MM.1S (cell line): ENCODE measurements at regions not wholly inside any gene's neighbourhood (a gene's known extent, or its start where the extent isn't known, plus 50 kb on each side); places are given as distances from the start of the nearest gene placed in this dataset.

Experiments used
- DNase-seq: peaks from one replicate; pipeline ENCODE4 v3.0.0-alpha.2; 2015
- H2AFZ ChIP-seq: fragments of 300-600 bp; sonication (generic); 2 replicates; pipeline ENCODE4 v1.6.0; 2016; ENCODE audit warnings: antibody characterized with exemption, low read length
- H3F3A ChIP-seq: fragments of 300-600 bp; sonication (generic); 2 replicates; pipeline ENCODE4 v1.6.1; 2016; ENCODE audit warnings: mild to moderate bottlenecking, antibody characterized with exemption, low read length, moderate library complexity, mixed read lengths; ENCODE audit not compliant: insufficient read depth
- H3K27ac ChIP-seq: fragments of 300-600 bp; sonication (generic); 2 replicates; pipeline ENCODE4 v1.5.1; 2016; ENCODE audit warnings: mild to moderate bottlenecking, low read length
- H3K27me3 ChIP-seq: fragments of 300-600 bp; sonication (generic); replicated peaks from 2 replicates; pipeline ENCODE4 v1.6.0; 2016; ENCODE audit warnings: low read length; ENCODE audit not compliant: insufficient read depth
- H3K36me3 ChIP-seq: fragments of 300-600 bp; sonication (generic); replicated peaks from 2 replicates; pipeline ENCODE4 v1.6.1; 2016; ENCODE audit warnings: mild to moderate bottlenecking, low read length, mixed read lengths; ENCODE audit not compliant: insufficient read depth
- H3K4me1 ChIP-seq: fragments of 300-600 bp; sonication (generic); 2 replicates; pipeline ENCODE4 v1.6.1; 2016; ENCODE audit warnings: low read length, mixed read lengths
- H3K4me2 ChIP-seq: fragments of 300-600 bp; sonication (generic); 2 replicates; pipeline ENCODE4 v1.6.0; 2016; ENCODE audit warnings: low read depth, low read length
- H3K4me3 ChIP-seq: fragments of 300-600 bp; sonication (generic); 2 replicates; pipeline ENCODE4 v1.5.1; 2016; ENCODE audit warnings: low read length, mixed read lengths
- H3K79me2 ChIP-seq: fragments of 300-600 bp; sonication (generic); 2 replicates; pipeline ENCODE4 v1.6.1; 2016; ENCODE audit warnings: mixed run types, low read length, mixed read lengths
- H3K9ac ChIP-seq: fragments of 300-600 bp; sonication (generic); 2 replicates; pipeline ENCODE4 v1.6.1; 2016; ENCODE audit warnings: low read length, mixed read lengths
- H3K9me2 ChIP-seq: fragments of 300-600 bp; sonication (generic); replicated peaks from 2 replicates; pipeline ENCODE4 v1.6.1; 2016; ENCODE audit warnings: mild to moderate bottlenecking, low read length, mixed read lengths; ENCODE audit not compliant: insufficient read depth
- H3K9me3 ChIP-seq: fragments of 300-600 bp; sonication (generic); replicated peaks from 2 replicates; pipeline ENCODE4 v1.6.1; 2016; ENCODE audit warnings: mild to moderate bottlenecking, low read length, mixed read lengths; ENCODE audit not compliant: insufficient read depth
- H4K20me1 ChIP-seq: fragments of 300-600 bp; sonication (generic); 2 replicates; pipeline ENCODE4 v1.6.1; 2016; ENCODE audit warnings: mild to moderate bottlenecking, low read length, moderate library complexity, mixed read lengths; ENCODE audit not compliant: insufficient read depth
- CTCF ChIP-seq: fragments of 300-600 bp; sonication (generic); IDR thresholded peaks from 2 replicates; pipeline ENCODE4 v1.5.1; 2016; ENCODE audit warnings: antibody characterized with exemption, low read length, mixed read lengths
- EZH2 ChIP-seq: fragments of 300-600 bp; sonication (generic); optimal IDR thresholded peaks from 2 replicates; pipeline ENCODE3; 2017; ENCODE audit warnings: low read depth, mild to moderate bottlenecking, antibody characterized with exemption, low read length, mixed read lengths
- EZH2phosphoT487 ChIP-seq: fragments of 300-600 bp; sonication (generic); IDR thresholded peaks from 2 replicates; pipeline ENCODE4 v1.6.1; 2018; ENCODE audit warnings: antibody characterized with exemption, low read length

DNA sequence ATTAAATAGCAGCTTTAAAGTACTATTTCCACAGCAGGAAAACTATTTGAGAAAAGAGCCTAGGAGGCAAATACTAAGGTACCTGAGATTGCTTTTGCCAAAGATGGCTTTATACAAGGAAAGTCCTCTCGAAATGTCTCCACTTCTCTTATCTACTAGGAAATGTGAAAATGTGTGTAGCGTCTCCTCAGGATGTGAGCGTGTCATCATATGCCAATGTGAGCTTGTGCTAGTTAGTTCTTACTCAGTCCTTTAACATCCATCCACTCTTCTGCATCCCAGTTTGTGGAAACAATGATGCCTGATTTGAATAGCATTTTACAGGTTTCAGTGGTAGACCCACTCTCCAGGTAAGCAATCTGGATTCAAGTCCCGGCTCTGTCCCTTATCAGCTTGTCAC is 421.0 kb downstream of the DYNC2H1 start:
- no peak overlapping the region for H3K9ac ChIP-seq

DNA sequence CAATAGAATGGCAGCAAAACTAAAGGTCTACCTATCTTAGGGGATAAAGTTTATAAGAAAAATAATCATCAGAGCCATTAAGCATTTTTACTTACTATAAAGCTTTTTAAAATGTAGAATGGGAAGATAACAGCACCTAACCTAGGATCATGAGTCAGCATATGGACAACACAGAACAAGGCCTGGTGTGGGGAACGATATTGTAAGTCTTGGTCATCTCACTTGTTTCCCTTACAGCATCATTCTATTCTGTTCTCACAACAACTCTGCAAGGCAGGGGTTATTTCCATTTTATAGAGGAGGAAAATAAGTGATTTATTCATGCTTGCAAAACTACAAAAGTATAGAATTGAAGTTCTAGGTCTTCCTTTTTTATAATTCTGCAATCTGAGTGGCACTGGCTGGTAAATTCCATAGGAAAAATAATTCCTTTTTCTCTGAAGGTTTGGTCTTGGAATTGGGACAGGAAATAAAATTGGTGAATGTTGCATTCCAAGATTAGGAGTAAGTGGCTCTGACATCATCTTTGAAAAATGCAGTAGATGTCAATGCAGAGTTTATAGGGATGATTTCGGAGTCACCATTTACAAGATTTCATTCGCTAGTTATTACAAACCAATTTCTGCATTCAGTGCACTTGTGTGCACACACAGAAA is 423.0 kb downstream of the DYNC2H1 start:
- DNase-seq = no peak

More for the DNA sequence above, 421.0 kb downstream of the DYNC2H1 start:
- Histone ChIP-seq H3K9me3 (no peaks in the 10 kb centered on the region), H3K4me1 (no peaks in the 10 kb centered on the region), H4K20me1 (no peaks in the 10 kb centered on the region), H3K27ac (no peak overlapping the region), H3K9me2 (no peaks in the 10 kb centered on the region), H3K36me3 (no peaks in the 10 kb centered on the region), H3K4me3 (no peak overlapping the region), H2AFZ (no peak overlapping the region), H3K27me3 (no peaks in the 10 kb centered on the region), H3F3A (no peaks in the 10 kb centered on the region), H3K4me2 (no peak overlapping the region), H3K79me2 (no peaks in the 10 kb centered on the region)
- no peak for DNase-seq
- no peak for TF ChIP-seq EZH2phosphoT487

GRCh38 chr11:103534191-103534590 is 425.0 kb downstream of the DYNC2H1 start:
- Histone ChIP-seq H3K4me3 (no peak overlapping the region), H3K4me2 (no peak overlapping the region), H3K27me3 (no peaks in the 10 kb centered on the region), H3K36me3 (no peaks in the 10 kb centered on the region), H2AFZ (no peak overlapping the region), H3K79me2 (no peaks in the 10 kb centered on the region), H3K4me1 (no peaks in the 10 kb centered on the region; the same call in 1 of the 2 replicates), H3K27ac (no peak overlapping the region), H3K9me3 (no peaks in the 10 kb centered on the region), H3K9ac (no peak overlapping the region), H3K9me2 (no peaks in the 10 kb centered on the region), H3F3A (no peaks in the 10 kb centered on the region), H4K20me1 (no peaks in the 10 kb centered on the region)
- no peak for DNase-seq
- no peak for TF ChIP-seq EZH2
- no peak for TF ChIP-seq CTCF
- no peak for TF ChIP-seq EZH2phosphoT487

More for the DNA sequence above, 423.0 kb downstream of the DYNC2H1 start:
- no peaks in the 10 kb centered on the region for H3K79me2 ChIP-seq
- H3K9me2 ChIP-seq = no peaks in the 10 kb centered on the region
- H3K27me3 ChIP-seq = no peaks in the 10 kb centered on the region
- H3K27ac ChIP-seq = no peak overlapping the region
- no peak overlapping the region for H3K9ac ChIP-seq
- no peaks in the 10 kb centered on the region for H3F3A ChIP-seq
- no peaks in the 10 kb centered on the region for H3K9me3 ChIP-seq
- H3K36me3 ChIP-seq = no peaks in the 10 kb centered on the region
- H2AFZ ChIP-seq = no peak overlapping the region
- H4K20me1 ChIP-seq = no peaks in the 10 kb centered on the region
- H3K4me3 ChIP-seq = no peak overlapping the region
- H3K4me2 ChIP-seq = no peak overlapping the region
- no peaks in the 10 kb centered on the region; the same call in 1 of the 2 replicates for H3K4me1 ChIP-seq
- TF ChIP-seq EZH2phosphoT487 (no peak), CTCF (no peak), EZH2 (no peak)

- Histone ChIP-seq H3K9ac (no peak overlapping the region), H3K27ac (no peak overlapping the region), H2AFZ (no peak overlapping the region), H3K4me3 (no peak overlapping the region), H3K79me2 (no peaks in the 10 kb centered on the region), H4K20me1 (no peaks in the 10 kb centered on the region), H3K4me2 (no peak overlapping the region), H3K9me3 (no peaks in the 10 kb centered on the region), H3F3A (no peaks in the 10 kb centered on the region), H3K9me2 (no peaks in the 10 kb centered on the region), H3K4me1 (no peaks in the 10 kb centered on the region; the same call in 1 of the 2 replicates), H3K36me3 (no peaks in the 10 kb centered on the region), H3K27me3 (no peaks in the 10 kb centered on the region)
- DNase-seq = no peak
- no peak for TF ChIP-seq EZH2phosphoT487
Measured at GRCh38 chr11:103534959-103535358, 425.7 kb downstream of the DYNC2H1 start.
